ENCODE measurements at regions not wholly inside any gene's neighbourhood (a gene's known extent, or its start where the extent isn't known, plus 50 kb on each side); places are given as distances from the start of the nearest gene placed in this dataset.

DNA sequence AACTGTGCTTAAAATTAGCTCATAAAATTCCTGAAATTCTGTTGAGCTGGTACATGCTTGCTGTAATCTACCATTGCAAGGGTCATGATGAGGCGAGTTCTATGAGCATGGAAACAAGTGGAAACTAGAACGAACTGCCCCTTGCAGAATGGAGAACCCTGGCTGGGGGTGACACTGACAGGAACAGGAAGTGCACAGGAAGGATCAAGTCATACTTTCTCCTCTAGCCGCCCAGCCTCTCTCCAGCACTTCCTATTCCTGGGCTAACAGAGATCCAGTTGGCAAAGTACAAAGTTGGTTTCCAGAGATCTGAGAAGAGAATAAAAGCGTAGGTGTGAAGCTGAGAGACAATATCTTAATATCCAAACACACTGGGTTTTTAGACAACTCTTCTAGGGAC lies 414.2 kb upstream of the PODXL start:
- Mint-ChIP-seq H3K27ac (no peak overlapping the region), H3K4me1 (ENCODE audit: low read depth) (no peaks in the 10 kb centered on the region), H3K27me3 (ENCODE audit: low read depth) (no peaks in the 10 kb centered on the region), H3K9me3 (no peaks in the 10 kb centered on the region), H3K36me3 (ENCODE audit: insufficient read depth in 2 of 2) (no peaks in the 10 kb centered on the region), H3K4me3 (no peak overlapping the region)
- no peak for DNase-seq
- no peak for ATAC-seq (replicated peaks in 1 of 2)

DNA sequence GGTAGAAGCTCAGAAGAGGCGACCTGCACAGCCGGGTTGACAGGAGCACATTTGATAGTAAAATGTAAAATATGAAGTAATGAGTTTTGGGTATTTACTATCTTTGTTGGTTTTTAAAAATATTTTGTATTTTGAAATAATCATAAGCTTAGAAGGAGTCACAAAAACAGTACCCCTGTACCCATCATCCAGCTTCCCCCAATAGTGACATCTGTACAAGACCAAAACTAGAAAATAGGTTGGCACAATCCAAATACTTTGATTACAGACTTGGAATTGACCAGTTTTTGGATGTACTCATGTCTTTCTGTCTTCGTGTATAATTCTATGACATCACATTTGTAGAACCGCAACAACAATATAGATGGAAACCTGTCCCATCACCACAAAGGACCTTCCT lies 413.1 kb upstream of the PODXL start:
- no peaks in the 10 kb centered on the region for H3K36me3 Mint-ChIP-seq (ENCODE audit: insufficient read depth in 2 of 2)
- no peaks in the 10 kb centered on the region for H3K27me3 Mint-ChIP-seq (ENCODE audit: low read depth)
- ATAC-seq (replicated peaks in 1 of 2) = no peak

GRCh38 chr7:131967216-131967730 lies 410.8 kb upstream of the PODXL start:
- ATAC-seq (replicated peaks in 1 of 2) (no peak), DNase-seq (no peak)
- Mint-ChIP-seq H3K4me3 (no peak overlapping the region), H3K27me3 (ENCODE audit: low read depth) (peaks cover 4% of the 10 kb centered on the region), H3K4me1 (ENCODE audit: low read depth) (no peaks in the 10 kb centered on the region), H3K36me3 (ENCODE audit: insufficient read depth in 2 of 2) (no peaks in the 10 kb centered on the region), H3K9me3 (no peaks in the 10 kb centered on the region), H3K27ac (no peak overlapping the region)

More for the DNA sequence above, 413.1 kb upstream of the PODXL start:
- no peak for DNase-seq
- H3K4me3 Mint-ChIP-seq = no peak overlapping the region
- H3K9me3 Mint-ChIP-seq = no peaks in the 10 kb centered on the region
- no peaks in the 10 kb centered on the region for H3K4me1 Mint-ChIP-seq (ENCODE audit: low read depth)
- no peak overlapping the region for H3K27ac Mint-ChIP-seq

- ATAC-seq (replicated peaks in 1 of 2) = no peak
- Mint-ChIP-seq H3K27me3 (ENCODE audit: low read depth) (peaks cover 10% of the 10 kb centered on the region), H3K4me1 (ENCODE audit: low read depth) (no peaks in the 10 kb centered on the region), H3K36me3 (ENCODE audit: insufficient read depth in 2 of 2) (no peaks in the 10 kb centered on the region), H3K9me3 (no peaks in the 10 kb centered on the region), H3K4me3 (no peak overlapping the region), H3K27ac (no peak overlapping the region)
- DNase-seq = no peak
Observed at GRCh38 chr7:131964203-131964602, 407.8 kb upstream of the PODXL start.

- ATAC-seq (replicated peaks in 1 of 2) = no peak
- no peak overlapping the region for H3K4me3 Mint-ChIP-seq
- H3K36me3 Mint-ChIP-seq (ENCODE audit: insufficient read depth in 2 of 2) = no peaks in the 10 kb centered on the region
- peaks cover 0 to 2% of the 10 kb centered on the region in 2 donors for H3K9me3 Mint-ChIP-seq
- H3K27me3 Mint-ChIP-seq (ENCODE audit: low read depth) = peaks cover 10% of the 10 kb centered on the region
- H3K4me1 Mint-ChIP-seq (ENCODE audit: low read depth) = no peaks in the 10 kb centered on the region
- no peak for DNase-seq
- no peak overlapping the region for H3K27ac Mint-ChIP-seq
Observed at GRCh38 chr7:131961054-131961680, 404.7 kb upstream of the PODXL start.

DNA sequence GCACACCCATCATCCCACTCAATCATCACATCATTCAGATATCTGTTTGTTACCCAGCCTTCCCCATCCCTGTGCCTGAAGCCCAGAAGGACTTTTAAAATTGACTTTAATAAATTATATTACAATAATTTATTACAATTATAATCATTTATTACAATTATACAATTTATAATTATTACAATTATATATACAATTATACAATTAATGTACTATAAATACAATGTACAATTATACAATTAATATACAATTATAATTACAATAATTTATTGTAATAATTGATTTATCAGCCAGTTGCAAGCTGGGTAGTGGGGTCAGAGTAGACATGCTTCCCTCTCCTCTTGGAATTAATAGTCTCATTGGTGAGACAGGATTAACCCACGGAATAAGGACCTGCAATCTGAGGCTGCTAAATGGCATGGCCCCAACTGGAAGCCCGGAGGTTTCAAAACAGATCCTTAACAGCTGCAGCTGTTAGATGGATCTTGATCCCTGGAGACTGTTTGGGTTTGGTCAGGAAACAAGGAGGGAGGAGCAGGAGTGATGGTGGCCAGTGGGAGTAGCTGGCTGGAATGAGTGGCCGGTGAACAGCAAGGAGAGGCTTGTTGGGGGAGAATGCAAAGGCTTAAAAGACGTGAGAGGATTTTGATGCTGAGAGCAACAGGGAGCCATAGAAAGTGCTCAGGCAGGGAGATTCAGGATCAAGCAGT lies 402.8 kb upstream of the PODXL start:
- no peak for ATAC-seq (replicated peaks in 1 of 2)
- H3K4me3 Mint-ChIP-seq = no peak overlapping the region
- peaks cover 0 to 2% of the 10 kb centered on the region in 2 donors for H3K9me3 Mint-ChIP-seq
- no peaks in the 10 kb centered on the region for H3K36me3 Mint-ChIP-seq (ENCODE audit: insufficient read depth in 2 of 2)
- no peak overlapping the region for H3K27ac Mint-ChIP-seq
- no peak for DNase-seq
- no peaks in the 10 kb centered on the region for H3K4me1 Mint-ChIP-seq (ENCODE audit: low read depth)
- H3K27me3 Mint-ChIP-seq (ENCODE audit: low read depth) = peaks cover 10% of the 10 kb centered on the region

DNA sequence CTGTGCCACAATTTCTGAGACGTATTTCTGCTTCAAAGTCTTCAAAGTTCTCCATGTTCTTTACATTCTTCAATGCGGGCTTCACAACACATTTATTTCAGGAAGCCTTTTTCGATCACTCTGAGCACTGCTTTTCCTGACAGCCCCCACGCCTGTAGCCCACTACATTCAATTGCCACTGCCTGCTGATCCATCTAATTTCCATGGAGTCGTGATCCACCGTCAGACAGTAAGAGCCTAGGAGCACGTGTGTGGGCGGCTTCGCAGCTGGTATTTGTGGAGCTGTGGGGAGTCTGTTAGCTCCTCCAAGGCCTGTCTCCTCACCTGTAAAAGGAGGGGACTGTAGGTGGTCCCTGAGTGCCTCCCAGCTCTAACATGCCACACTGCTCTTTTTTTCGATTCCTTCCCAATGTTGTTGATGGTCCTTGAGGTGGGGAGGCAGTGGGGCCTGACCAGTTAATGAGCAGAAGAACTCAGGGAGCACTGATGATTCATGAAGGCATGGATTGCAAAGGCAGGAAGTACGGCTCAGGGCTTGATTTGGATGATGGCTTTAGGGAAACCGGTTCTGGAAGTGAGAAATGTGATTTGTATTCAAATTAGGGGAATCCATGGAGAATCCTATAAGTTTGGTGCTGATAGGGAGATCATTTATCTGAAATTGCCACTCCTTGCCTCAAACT lies 401.1 kb upstream of the PODXL start:
- no peak for DNase-seq
- H3K9me3 Mint-ChIP-seq = peaks cover 0 to 2% of the 10 kb centered on the region in 2 donors
- no peaks in the 10 kb centered on the region for H3K36me3 Mint-ChIP-seq (ENCODE audit: insufficient read depth in 2 of 2)
- H3K4me3 Mint-ChIP-seq = no peak overlapping the region
- ATAC-seq (replicated peaks in 1 of 2) = no peak
- peaks cover 8% of the 10 kb centered on the region for H3K27me3 Mint-ChIP-seq (ENCODE audit: low read depth)
- H3K4me1 Mint-ChIP-seq (ENCODE audit: low read depth) = no peaks in the 10 kb centered on the region
- H3K27ac Mint-ChIP-seq = no peak overlapping the region

DNA sequence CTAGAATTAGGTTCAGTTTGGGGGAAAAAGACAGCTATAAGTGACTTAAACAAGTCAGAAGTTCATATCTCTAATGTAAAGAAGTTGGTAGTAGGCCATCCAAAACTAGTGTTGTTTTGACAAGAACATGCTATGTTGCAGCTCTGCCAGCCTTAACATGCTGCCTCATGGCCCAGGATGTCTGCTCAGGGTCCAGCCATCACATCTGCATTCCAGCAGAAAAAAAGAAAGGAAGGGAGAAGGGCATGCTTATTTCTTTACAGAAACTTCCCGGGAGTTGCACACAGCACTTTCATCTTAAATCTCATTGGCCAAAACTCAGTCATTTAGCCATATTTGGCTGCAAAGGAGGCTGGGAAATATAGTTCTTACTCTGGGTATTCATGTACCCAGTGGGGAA lies 400.4 kb upstream of the PODXL start:
- Mint-ChIP-seq H3K4me3 (no peak overlapping the region), H3K4me1 (ENCODE audit: low read depth) (no peaks in the 10 kb centered on the region), H3K27me3 (ENCODE audit: low read depth) (peaks cover 2% of the 10 kb centered on the region), H3K9me3 (peaks cover 0 to 3% of the 10 kb centered on the region in 2 donors), H3K27ac (no peak overlapping the region), H3K36me3 (ENCODE audit: insufficient read depth in 2 of 2) (no peaks in the 10 kb centered on the region)
- DNase-seq (no peak), ATAC-seq (replicated peaks in 1 of 2) (no peak)

DNA sequence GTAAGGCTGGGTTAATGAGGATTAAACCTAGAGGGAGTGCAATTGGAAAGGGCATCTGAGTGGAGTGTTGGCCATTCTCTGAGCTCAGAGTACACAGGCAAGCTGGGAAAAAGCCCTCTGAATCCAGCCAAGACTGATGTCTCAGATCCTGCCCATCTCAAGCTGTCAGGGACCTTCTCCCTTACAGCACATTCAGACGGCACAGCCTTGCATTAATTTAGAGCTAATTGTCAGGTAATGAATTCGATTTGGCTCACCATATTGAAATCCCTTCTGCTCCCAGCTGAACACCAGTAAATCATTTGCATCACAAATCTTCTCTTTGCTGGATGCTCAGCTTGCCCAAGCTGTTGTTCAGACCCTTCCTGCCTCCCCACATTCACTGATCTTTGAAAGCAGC lies 399.3 kb upstream of the PODXL start:
- Mint-ChIP-seq H3K4me3 (no peak overlapping the region), H3K36me3 (ENCODE audit: insufficient read depth in 2 of 2) (no peaks in the 10 kb centered on the region), H3K27me3 (ENCODE audit: low read depth) (no peaks in the 10 kb centered on the region), H3K27ac (no peak overlapping the region), H3K4me1 (ENCODE audit: low read depth) (no peaks in the 10 kb centered on the region), H3K9me3 (peaks cover 0 to 4% of the 10 kb centered on the region in 2 donors)
- ATAC-seq (replicated peaks in 1 of 2) (no peak), DNase-seq (no peak)

DNA sequence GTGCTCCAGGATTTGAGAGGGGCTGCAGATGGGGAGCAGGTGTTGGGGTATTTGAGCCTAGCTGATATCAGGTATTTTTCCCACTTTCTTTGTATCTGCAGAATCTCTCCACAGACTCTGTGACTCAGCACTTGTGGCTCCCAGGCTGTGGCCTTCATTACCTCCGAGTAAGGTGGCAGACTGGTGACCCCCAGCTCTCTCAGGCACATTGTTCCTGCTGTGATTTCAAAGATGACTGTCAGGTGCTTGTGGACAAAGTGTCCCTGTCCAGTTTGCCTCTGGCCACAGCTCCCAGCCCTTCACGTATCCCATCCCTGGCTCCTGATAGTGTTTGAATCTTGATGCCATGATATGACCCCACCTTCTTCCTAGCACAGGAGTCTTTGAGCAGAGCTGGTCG lies 396.8 kb upstream of the PODXL start:
- H3K36me3 Mint-ChIP-seq (ENCODE audit: insufficient read depth in 2 of 2) = no peaks in the 10 kb centered on the region

GRCh38 chr7:131952365-131952764 lies 395.9 kb upstream of the PODXL start:
- peaks cover 10% of the 10 kb centered on the region for H3K27me3 Mint-ChIP-seq (ENCODE audit: low read depth)

More for the DNA sequence above, 396.8 kb upstream of the PODXL start:
- no peaks in the 10 kb centered on the region for H3K4me1 Mint-ChIP-seq (ENCODE audit: low read depth)
- DNase-seq (no peak), ATAC-seq (replicated peaks in 1 of 2) (no peak)
- H3K4me3 Mint-ChIP-seq = no peak overlapping the region
- H3K9me3 Mint-ChIP-seq = peaks cover 0 to 4% of the 10 kb centered on the region in 2 donors
- H3K27ac Mint-ChIP-seq = no peak overlapping the region
- peaks cover 6% of the 10 kb centered on the region for H3K27me3 Mint-ChIP-seq (ENCODE audit: low read depth)

DNA sequence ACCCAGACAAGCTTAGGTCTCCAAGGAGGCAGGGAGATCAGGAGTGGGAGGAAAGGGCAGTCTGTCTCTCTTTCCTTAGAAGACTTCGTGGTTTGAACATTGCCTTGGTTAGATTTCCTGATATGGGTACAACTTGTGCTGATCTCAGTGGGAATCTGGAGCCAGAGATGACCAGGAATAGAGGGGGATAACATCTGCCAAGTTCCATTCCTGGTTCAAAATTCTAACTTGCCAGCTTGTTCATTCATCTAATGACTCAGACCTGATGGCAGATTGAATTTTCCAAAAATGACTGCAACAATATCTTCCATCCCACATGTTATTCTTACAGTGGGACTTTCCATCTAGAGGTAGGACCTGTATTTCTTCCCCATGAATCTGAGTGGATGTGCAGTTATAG lies 394.3 kb upstream of the PODXL start:
- no peak overlapping the region for H3K4me3 Mint-ChIP-seq
- no peaks in the 10 kb centered on the region for H3K36me3 Mint-ChIP-seq (ENCODE audit: insufficient read depth in 2 of 2)
- H3K9me3 Mint-ChIP-seq = peaks cover 0 to 2% of the 10 kb centered on the region in 2 donors
- ATAC-seq (replicated peaks in 1 of 2) (no peak), DNase-seq (no peak)
- peaks cover 19% of the 10 kb centered on the region for H3K27me3 Mint-ChIP-seq (ENCODE audit: low read depth)
- no peaks in the 10 kb centered on the region for H3K4me1 Mint-ChIP-seq (ENCODE audit: low read depth)
- H3K27ac Mint-ChIP-seq = no peak overlapping the region

More at GRCh38 chr7:131952365-131952764, 395.9 kb upstream of the PODXL start:
- Mint-ChIP-seq H3K4me1 (ENCODE audit: low read depth) (no peaks in the 10 kb centered on the region), H3K9me3 (peaks cover 0 to 4% of the 10 kb centered on the region in 2 donors), H3K27ac (no peak overlapping the region), H3K36me3 (ENCODE audit: insufficient read depth in 2 of 2) (no peaks in the 10 kb centered on the region), H3K4me3 (no peak overlapping the region)
- ATAC-seq (replicated peaks in 1 of 2) (no peak), DNase-seq (no peak)

DNA sequence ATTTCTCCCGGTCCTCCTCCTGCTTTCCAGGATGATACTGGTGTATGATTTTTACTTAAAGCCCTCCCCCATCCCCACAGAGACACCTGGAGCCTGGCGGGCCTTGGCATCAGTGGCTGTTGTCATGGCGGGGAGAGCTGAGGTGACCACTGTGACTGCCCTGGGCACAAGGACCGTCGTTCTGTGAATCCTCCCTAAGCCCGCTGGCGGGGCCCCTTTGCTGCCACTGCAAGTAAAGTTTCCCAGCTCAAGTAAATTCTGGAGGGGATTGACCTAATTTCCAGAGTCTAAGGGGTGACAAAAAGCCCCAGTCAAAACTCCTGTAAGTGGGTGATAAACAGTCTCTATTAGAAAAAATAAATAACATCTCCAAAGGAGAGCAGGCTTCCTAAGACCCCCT lies 393.2 kb upstream of the PODXL start:
- ATAC-seq (replicated peaks in 1 of 2) = no peak
- Mint-ChIP-seq H3K9me3 (peaks cover 0 to 2% of the 10 kb centered on the region in 2 donors), H3K4me1 (ENCODE audit: low read depth) (no peaks in the 10 kb centered on the region), H3K4me3 (no peak overlapping the region), H3K36me3 (ENCODE audit: insufficient read depth in 2 of 2) (no peaks in the 10 kb centered on the region), H3K27ac (no peak overlapping the region), H3K27me3 (ENCODE audit: low read depth) (peaks cover 20% of the 10 kb centered on the region)
- no peak for DNase-seq
